Left colon (tissue), 2 donors: ENCODE measurements at regions not wholly inside any gene's neighbourhood (a gene's known extent, or its start where the extent isn't known, plus 50 kb on each side); places are given as distances from the start of the nearest gene placed in this dataset.

Source experiments
- ATAC-seq: fragments of 200-7000 bp; cut with Tn5 transposase; one replicate; pipeline ENCODE4 v1.9.1; 2020; ENCODE audit warnings: mild to moderate bottlenecking, moderate library complexity
- DNase-seq, 2 donors: peaks; one replicate each; pipeline ENCODE4 v3.0.0-alpha.2; 2020
- intact Hi-C, 2 donors: fragments of 100-400 bp; cut with DNase I in 1 of 2; cut with micrococcal nuclease in 1 of 2; formaldehyde crosslinking; loops; one replicate each; pipeline versions ENCODE4 v1.11.2 to v1.14.0; 2022; cut with DNase I, micrococcal nuclease
- donor health status: DM: no; HTN: no; CAD: no.
- donor health status: DM: yes; HTN: yes; CAD: no.

GRCh38 chr4:83725336-83726085 lies 189.6 kb downstream of the GPAT3 start:
- DNase-seq = no peak
- intact Hi-C loops = no loop called here
- ATAC-seq = no peak

- intact Hi-C loops = no loop called here
- ATAC-seq (no peak), DNase-seq (no peak)
These were observed 188.8 kb downstream of the GPAT3 start for GRCh38 chr4:83724485-83725335.

- ATAC-seq (no peak), DNase-seq (no peak)
- intact Hi-C loops = no loop called here
These were observed 187.7 kb downstream of the GPAT3 start for GRCh38 chr4:83723609-83724008.

DNA sequence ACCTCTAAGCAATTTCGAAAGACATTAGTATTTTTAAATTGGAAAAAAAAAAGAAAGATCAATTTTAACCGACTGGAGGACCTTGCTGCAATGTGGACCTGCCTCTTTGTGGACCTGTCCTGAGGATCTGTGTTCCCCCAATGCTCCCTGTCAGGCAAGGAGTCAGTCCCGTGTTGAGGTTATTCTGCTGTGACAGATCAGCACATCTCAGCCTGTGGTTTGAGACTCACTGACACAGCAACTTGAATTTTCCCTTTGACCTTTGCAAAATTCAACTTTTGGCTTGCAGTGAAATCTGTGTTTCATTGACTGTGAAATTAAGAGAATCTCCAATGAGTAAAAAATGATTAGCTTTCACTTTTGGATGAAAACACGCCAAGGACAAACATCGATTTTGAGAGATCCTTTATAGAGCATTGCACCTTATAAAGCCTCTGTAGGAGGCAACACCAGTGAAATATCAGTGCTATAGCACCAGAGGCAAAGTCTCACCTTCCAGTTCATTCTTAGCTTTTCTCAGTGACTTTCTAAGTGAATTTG lies 186.9 kb downstream of the GPAT3 start:
- ATAC-seq = no peak
- no peak for DNase-seq
- intact Hi-C loops = no loop called here

DNA sequence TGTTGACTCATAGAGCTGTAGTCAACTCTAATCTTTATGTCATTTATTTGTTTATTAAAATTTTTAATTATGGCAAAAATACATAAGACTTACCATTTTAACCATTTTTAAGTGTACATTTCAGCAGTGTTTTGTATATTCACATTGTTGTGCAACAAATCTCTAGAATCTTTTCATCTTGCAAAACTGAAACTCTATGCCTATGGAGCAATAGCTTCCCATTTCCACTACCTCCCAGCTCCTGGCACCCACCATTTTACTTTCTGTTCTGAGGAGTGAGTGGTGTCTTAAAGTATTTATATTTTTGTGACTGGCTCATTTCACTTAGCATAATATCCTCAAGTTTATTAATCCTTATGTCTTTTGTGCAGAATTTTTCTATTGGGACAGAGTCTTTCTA lies 181.0 kb downstream of the GPAT3 start:
- intact Hi-C loops = no loop called here
- ATAC-seq = no peak
- DNase-seq = no peak

DNA sequence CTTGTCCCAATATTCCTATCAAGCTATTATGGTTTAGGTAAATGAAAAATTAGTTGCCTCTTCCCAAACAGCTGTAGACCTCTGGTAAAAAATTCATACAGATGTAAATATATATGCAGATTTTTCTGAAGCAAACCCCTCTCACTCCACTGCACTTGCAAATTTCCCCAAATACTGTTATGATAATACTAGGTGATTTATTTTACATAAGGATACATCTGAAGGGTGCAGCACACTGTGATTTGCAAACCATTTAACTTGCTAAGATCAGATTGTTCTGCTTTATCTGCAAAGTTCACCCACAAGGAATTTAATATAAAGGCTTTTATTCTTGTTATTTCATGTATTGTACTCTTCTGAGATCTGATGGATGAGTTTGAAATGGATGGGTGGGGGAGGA lies 177.0 kb downstream of the GPAT3 start:
- intact Hi-C loops = no loop called here
- no peak for ATAC-seq
- DNase-seq = no peak

- intact Hi-C loops = no loop called here
- no peak for DNase-seq
- ATAC-seq = no peak
These were observed 173.7 kb downstream of the GPAT3 start for GRCh38 chr4:83709627-83710026.

GRCh38 chr4:83708500-83709175 lies 172.7 kb downstream of the GPAT3 start:
- intact Hi-C loops = no loop called here
- ATAC-seq (no peak), DNase-seq (no peak)

DNA sequence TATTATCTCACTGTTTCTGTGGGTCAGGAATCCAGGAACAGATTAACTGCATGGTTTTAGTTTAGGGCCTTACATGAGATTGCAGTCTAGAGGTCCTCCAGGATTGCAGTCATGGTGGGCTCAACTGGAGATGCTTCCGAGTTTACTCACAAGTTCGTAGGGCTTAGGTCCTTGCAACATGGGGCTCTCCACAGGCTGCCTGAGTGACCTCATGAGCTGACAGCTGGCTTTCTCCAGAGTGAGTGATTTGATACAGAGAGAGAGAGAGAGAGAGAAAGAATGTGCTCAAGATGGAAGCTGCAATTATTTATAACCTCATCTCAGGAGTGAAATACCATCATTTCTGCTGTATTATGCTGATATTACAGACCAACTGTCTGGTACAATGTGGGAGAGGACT lies 168.9 kb downstream of the GPAT3 start:
- ATAC-seq = no peak
- intact Hi-C loops = no loop called here
- no peak for DNase-seq

- intact Hi-C loops = no loop called here
- ATAC-seq (no peak), DNase-seq (no peak)
These were observed 167.8 kb downstream of the GPAT3 start for GRCh38 chr4:83703752-83704151.

GRCh38 chr4:83701041-83701440 lies 165.1 kb downstream of the GPAT3 start:
- no peak for ATAC-seq
- intact Hi-C loops = no loop called here
- no peak for DNase-seq

- ATAC-seq (no peak), DNase-seq (no peak)
- intact Hi-C loops = no loop called here
These were observed 163.4 kb downstream of the GPAT3 start for GRCh38 chr4:83699358-83699757.

- ATAC-seq = no peak
- no peak for DNase-seq
- intact Hi-C loops = no loop called here
These were observed 156.1 kb downstream of the GPAT3 start for GRCh38 chr4:83692028-83692427.

DNA sequence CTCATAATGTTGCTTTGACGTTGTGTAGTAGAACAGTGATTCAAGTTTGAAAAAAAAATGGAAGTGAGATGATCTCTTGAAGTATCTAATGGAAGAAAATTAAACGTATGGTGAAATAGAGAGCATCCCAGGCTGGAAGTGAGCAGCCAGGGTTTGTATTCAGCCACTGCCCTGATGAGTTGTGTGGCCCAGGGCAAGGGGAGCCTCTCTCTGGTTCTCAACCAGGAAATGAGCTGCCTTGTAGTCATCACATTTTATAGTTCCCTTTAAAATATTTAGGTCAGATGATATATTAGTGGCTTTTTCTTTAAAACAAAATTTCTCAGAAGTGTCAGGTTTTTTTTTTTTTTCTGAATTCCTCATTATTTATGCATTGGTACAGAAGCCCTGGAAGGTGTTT lies 150.3 kb downstream of the GPAT3 start:
- ATAC-seq (no peak), DNase-seq (no peak)
- intact Hi-C loops = no loop called here

DNA sequence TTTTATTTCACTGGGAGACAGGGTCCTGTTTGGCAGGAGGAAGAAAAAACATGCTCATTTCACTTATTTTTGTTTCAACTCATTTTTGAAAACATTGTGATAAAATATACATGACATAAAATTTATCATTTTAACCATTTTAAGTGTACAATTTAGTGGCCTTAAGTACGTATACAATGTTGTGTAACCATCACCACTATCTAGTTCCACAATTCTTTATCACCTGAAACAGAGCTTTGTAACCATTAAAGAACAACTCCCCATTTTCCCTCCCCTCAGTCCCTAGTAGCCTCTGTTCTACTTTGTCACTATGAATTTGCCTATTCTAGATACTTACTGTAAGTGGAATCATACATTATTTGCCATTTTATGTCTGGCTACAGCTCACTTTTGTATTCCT lies 143.8 kb downstream of the GPAT3 start:
- no peak for DNase-seq
- intact Hi-C loops = no loop called here
- no peak for ATAC-seq

- intact Hi-C loops = no loop called here
- no peak for DNase-seq
- no peak for ATAC-seq
These were observed 143.3 kb downstream of the GPAT3 start for GRCh38 chr4:83679254-83679653.

DNA sequence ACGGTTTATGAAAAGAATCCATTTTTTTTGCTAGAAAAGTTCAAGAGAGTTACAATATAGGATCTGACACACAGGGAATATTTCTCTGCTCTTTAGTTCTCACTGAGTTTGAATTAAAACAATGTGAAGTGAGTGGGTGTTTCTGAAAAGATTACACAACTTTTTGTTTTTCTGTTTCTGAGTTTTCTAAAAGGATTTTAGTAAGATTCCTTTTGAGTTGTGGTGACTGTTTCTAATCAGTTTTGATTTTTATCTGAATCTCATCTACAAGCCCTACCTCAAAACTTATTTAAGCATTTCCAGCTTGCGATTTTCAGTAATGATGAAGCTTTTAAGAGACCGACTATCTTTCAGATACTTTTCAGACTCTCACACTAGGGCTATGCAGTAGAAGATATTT lies 141.7 kb downstream of the GPAT3 start:
- intact Hi-C loops = no loop called here
- no peak for ATAC-seq
- DNase-seq = no peak

- intact Hi-C loops = no loop called here
- ATAC-seq = no peak
These were observed 128.8 kb downstream of the GPAT3 start for GRCh38 chr4:83664741-83665140.

GRCh38 chr4:83664071-83664470 lies 128.2 kb downstream of the GPAT3 start:
- ATAC-seq (no peak), DNase-seq (no peak)
- intact Hi-C loops = no loop called here

More at GRCh38 chr4:83664741-83665140, 128.8 kb downstream of the GPAT3 start:
- DNase-seq = no peak

GRCh38 chr4:83662204-83662603 lies 126.3 kb downstream of the GPAT3 start:
- intact Hi-C loops = no loop called here
- DNase-seq (no peak), ATAC-seq (no peak)
